NT2/D1 (cell line): ENCODE measurements at regions not wholly inside any gene's neighbourhood (a gene's known extent, or its start where the extent isn't known, plus 50 kb on each side); places are given as distances from the start of the nearest gene placed in this dataset.

ENCODE experiments used
- YY1 ChIP-seq: IDR thresholded peaks from 2 replicates; pipeline ENCODE4 v1.6.1; 2011; ENCODE audit not compliant: insufficient read length, insufficient read depth
- ZNF274 ChIP-seq: IDR thresholded peaks from 2 replicates; pipeline ENCODE4 v1.6.1; 2011; ENCODE audit warnings: mild to moderate bottlenecking, low read depth, low read length

DNA sequence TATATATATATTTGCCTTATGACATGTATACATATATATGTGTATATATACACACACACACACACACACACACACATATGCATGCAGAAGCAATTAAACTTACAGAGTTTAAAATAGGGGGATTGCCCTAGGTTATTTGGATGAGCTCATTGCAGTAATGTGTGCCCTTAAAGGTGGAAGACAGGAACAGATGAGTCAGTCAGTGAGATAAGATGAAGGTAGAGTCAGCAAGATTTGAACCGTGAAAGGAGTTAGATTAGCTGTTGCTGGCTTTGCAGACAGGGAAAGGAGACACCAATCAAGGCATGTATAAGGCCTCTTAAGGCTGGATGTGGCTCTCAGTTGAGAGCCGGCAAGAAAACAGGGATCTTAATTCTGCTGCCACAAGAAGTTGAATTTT is 902.4 kb upstream of the RAG2 start:
- TF ChIP-seq ZNF274 (no peak), YY1 (no peak)
